SU-DHL-6 (cell line): ENCODE measurements at regions not wholly inside any gene's neighbourhood (a gene's known extent, or its start where the extent isn't known, plus 50 kb on each side); places are given as distances from the start of the nearest gene placed in this dataset.

Experiments used
- CTCF ChIP-seq: fragments of 200-600 bp; sonication (generic); IDR thresholded peaks from one replicate; pipeline ENCODE4 v1.5.1; 2017; ENCODE audit warnings: antibody characterized with exemption, mild to moderate bottlenecking, low read length, moderate library complexity; ENCODE audit not compliant: insufficient read depth, poor library complexity, severe bottlenecking
- EZH2phosphoT487 ChIP-seq: fragments of 200-600 bp; sonication (generic), shearing (Covaris generic); conservative IDR thresholded peaks from 2 replicates; pipeline ENCODE4 v1.6.1; 2018; ENCODE audit warnings: mild to moderate bottlenecking, antibody characterized with exemption, low read length, moderate library complexity, mixed read lengths

GRCh38 chr6:67190733-67191132 lies 1444.3 kb upstream of the ADGRB3 start:
- TF ChIP-seq CTCF, result no peak
- TF ChIP-seq EZH2phosphoT487, result no peak
